IMR-90 (cell line): ENCODE measurements at regions not wholly inside any gene's neighbourhood (a gene's known extent, or its start where the extent isn't known, plus 50 kb on each side); places are given as distances from the start of the nearest gene placed in this dataset.

ENCODE experiments used
- ATAC-seq: fragments of 200-7000 bp; cut with Tn5 transposase; 2 replicates; pipeline ENCODE4 v1.9.1; 2020; ENCODE audit warnings: low read depth, mild to moderate bottlenecking, moderate library complexity
- BruUV-seq: library from RNA; stranded (reverse); fragments of 400-500 nt; replicated peaks from 2 replicates; lab custom pipeline; 2021; lab: Mats Ljungman, UMichigan
- CTCF ChIA-PET: fragments of 300-600 bp; formaldehyde crosslinking; extraction: SDS; loops from one replicate; lab custom pipeline; 2021; ENCODE audit warnings: antibody characterized with exemption; lab: Yijun Ruan, JAX
- POLR2A ChIA-PET: fragments of 300-600 bp; sonication (Branson Sonifier 250); formaldehyde crosslinking; loops from one replicate; lab custom pipeline; 2022; ENCODE audit warnings: antibody characterized with exemption; ENCODE audit not compliant: unreplicated experiment; lab: Charles Lee
- DNase-seq: peaks from one replicate; pipeline ENCODE4 v3.0.0; 2013
- H2AFZ ChIP-seq: replicated peaks from 2 replicates; pipeline ENCODE3; 2013; ENCODE audit warnings: low read length, mild to moderate bottlenecking; ENCODE audit not compliant: poor library complexity
- H2AK5ac ChIP-seq: 2 replicates; pipeline ENCODE4 v1.6.1; 2013; ENCODE audit warnings: low read depth, low read length, inconsistent platforms
- H2AK9ac ChIP-seq: replicated peaks from 2 replicates; pipeline ENCODE3; 2013; ENCODE audit warnings: mild to moderate bottlenecking, low read depth, low read length, moderate library complexity; ENCODE audit not compliant: poor library complexity
- H2BK120ac ChIP-seq: 2 replicates; pipeline ENCODE4 v1.6.1; 2013; ENCODE audit warnings: low read depth, low read length, inconsistent platforms
- H2BK15ac ChIP-seq: 3 replicates; pipeline ENCODE4 v1.6.1; 2013; ENCODE audit warnings: low read depth, low read length, inconsistent platforms
- H2BK20ac ChIP-seq: 2 replicates; pipeline ENCODE4 v1.6.1; 2013; ENCODE audit warnings: low read depth, mild to moderate bottlenecking, inconsistent platforms, low read length, moderate library complexity
- H2BK5ac ChIP-seq: 2 replicates; pipeline ENCODE4 v1.6.1; 2013; ENCODE audit warnings: mild to moderate bottlenecking, low read depth, low read length, inconsistent platforms; ENCODE audit not compliant: poor library complexity, severe bottlenecking
- H3K14ac ChIP-seq: replicated peaks from 2 replicates; pipeline ENCODE4 v1.6.1; 2013; ENCODE audit warnings: low read depth, low read length, inconsistent platforms
- H3K18ac ChIP-seq: 2 replicates; pipeline ENCODE4 v1.6.1; 2013; ENCODE audit warnings: low read depth, low read length, control low read depth
- H3K23ac ChIP-seq: 2 replicates; pipeline ENCODE4 v1.6.1; 2013; ENCODE audit warnings: low read depth, low read length, inconsistent platforms
- H3K27ac ChIP-seq: 2 replicates; pipeline ENCODE4 v1.5.1; 2013; ENCODE audit warnings: mild to moderate bottlenecking, control low read depth, low read length; ENCODE audit not compliant: insufficient read depth
- H3K27me3 ChIP-seq: 2 replicates; pipeline ENCODE4 v1.6.1; 2013; ENCODE audit warnings: low read length; ENCODE audit not compliant: control insufficient read depth, insufficient read depth
- H3K36me3 ChIP-seq: 2 replicates; pipeline ENCODE4 v1.6.1; 2013; ENCODE audit warnings: low read length, mixed read lengths; ENCODE audit not compliant: control insufficient read depth, insufficient read depth
- H3K4ac ChIP-seq: 2 replicates; pipeline ENCODE4 v1.6.1; 2013; ENCODE audit warnings: low read depth, low read length, inconsistent platforms
- H3K4me1 ChIP-seq: 2 replicates; pipeline ENCODE4 v1.6.1; 2013; ENCODE audit warnings: low read length, mixed read lengths; ENCODE audit not compliant: control insufficient read depth, insufficient read depth
- H3K4me2 ChIP-seq: 2 replicates; pipeline ENCODE4 v1.6.1; 2013; ENCODE audit warnings: low read depth, mild to moderate bottlenecking, control low read depth, low read length, moderate library complexity
- H3K4me3 ChIP-seq: 2 replicates; pipeline ENCODE4 v1.5.1; 2013; ENCODE audit warnings: low read depth, mild to moderate bottlenecking, control low read depth, low read length, moderate library complexity; ENCODE audit not compliant: insufficient read depth
- H3K56ac ChIP-seq: 2 replicates; pipeline ENCODE4 v1.6.1; 2013; ENCODE audit warnings: low read length, inconsistent platforms; ENCODE audit not compliant: insufficient read depth; ENCODE audit errors: extremely low read depth
- H3K79me1 ChIP-seq, 2 experiments: 2 replicates each; pipeline ENCODE4 v1.6.1; 2013; ENCODE audit warnings: low read length in 2 of 2, inconsistent platforms in 1 of 2, low read depth in 1 of 2
- H3K9ac ChIP-seq: 2 replicates; pipeline ENCODE4 v1.6.1; 2013; ENCODE audit warnings: low read depth, low read length, control low read depth
- H3K9me1 ChIP-seq: 2 replicates; pipeline ENCODE4 v1.6.1; 2013; ENCODE audit warnings: low read length, inconsistent platforms; ENCODE audit not compliant: insufficient read depth
- H3K9me3 ChIP-seq: 2 replicates; pipeline ENCODE4 v1.6.1; 2013; ENCODE audit warnings: low read length; ENCODE audit not compliant: control insufficient read depth, insufficient read depth
- H4K20me1 ChIP-seq: 2 replicates; pipeline ENCODE4 v1.6.1; 2013; ENCODE audit warnings: low read length, inconsistent platforms; ENCODE audit not compliant: insufficient read depth
- H4K5ac ChIP-seq: 2 replicates; pipeline ENCODE4 v1.6.1; 2013; ENCODE audit warnings: mild to moderate bottlenecking, low read depth, low read length, control low read depth
- H4K8ac ChIP-seq, 2 experiments: 2 replicates each; pipeline ENCODE4 v1.6.1; 2013; ENCODE audit warnings: low read depth in 2 of 2, low read length in 2 of 2, control low read depth in 1 of 2, inconsistent platforms in 1 of 2
- H4K91ac ChIP-seq: 2 replicates; pipeline ENCODE4 v1.6.1; 2013; ENCODE audit warnings: low read depth, low read length, inconsistent platforms; ENCODE audit not compliant: insufficient read depth
- CTCF ChIP-seq: conservative IDR thresholded peaks from 2 replicates; pipeline ENCODE4 v1.5.1; 2012; ENCODE audit warnings: mild to moderate bottlenecking, low read depth, low read length, improper control_type of control experiment
- MXI1 ChIP-seq: IDR thresholded peaks from 2 replicates; pipeline ENCODE4 v1.6.1; 2012; ENCODE audit warnings: low read depth, mild to moderate bottlenecking, low read length, moderate library complexity, borderline replicate concordance
- NFE2L2 ChIP-seq: fragments of 150-350 bp; IDR thresholded peaks from 2 replicates; pipeline ENCODE4 v1.6.1; 2016; ENCODE audit warnings: low read depth, mild to moderate bottlenecking, low read length
- RAD21 ChIP-seq: IDR thresholded peaks from 2 replicates; pipeline ENCODE4 v1.6.1; 2012; ENCODE audit warnings: low read length, improper control_type of control experiment
- WGBS, 2 experiments: methylation state at CpG; one replicate each; pipeline versions ENCODE4 v1.1.5 to v1.1.7; 2013; ENCODE audit warnings: missing lambda C conversion rate in 2 of 2; ENCODE audit not compliant: insufficient read length in 1 of 2; ENCODE audit errors: extremely low coverage in 2 of 2; 5-methylcytosine and 5-hydroxymethylcytosine counted together
- dilution Hi-C: fragments of 300-500 bp; cut with HindIII; formaldehyde crosslinking; loops from one replicate; pipeline ENCODE4 v1.14.3; 2018; ENCODE audit warnings: low sequenced_read_pairs; ENCODE audit not compliant: unreplicated experiment
- in situ Hi-C: fragments of 300-500 bp; cut with MboI; formaldehyde crosslinking; loops from 3 replicates; pipeline ENCODE4 v1.14.3; 2019; ENCODE audit warnings: low sequenced_read_pairs, inconsistent platforms, mixed read lengths
- intact Hi-C: fragments of 100-400 bp; cut with micrococcal nuclease; formaldehyde crosslinking; loops from 2 replicates; pipeline ENCODE4 v1.10.0; 2022

GRCh38 chr11:134591338-134591737, 179.3 kb upstream of the B3GAT1 start:
- Histone ChIP-seq H2BK5ac (no peak overlapping the region), H3K9me1 (no peaks in the 10 kb centered on the region), H2AK5ac (no peak overlapping the region), H3K4ac (no peak overlapping the region), H2AK9ac (no peak overlapping the region), H3K36me3 (no peaks in the 10 kb centered on the region), H3K18ac (no peak overlapping the region), H3K14ac (no peak overlapping the region), H3K27ac (no peak overlapping the region), H3K9ac (no peak overlapping the region), H4K5ac (no peak overlapping the region), H3K79me1 (no peaks in the 10 kb centered on the region), H2BK120ac (no peak overlapping the region), H3K56ac (no peak overlapping the region), H3K9me3 (peaks cover 14% of the 10 kb centered on the region), H3K23ac (no peak overlapping the region), H2AFZ (no peak overlapping the region), H4K8ac (no peak overlapping the region), H3K27me3 (no peaks in the 10 kb centered on the region), H3K4me3 (no peak overlapping the region), H2BK20ac (no peak overlapping the region), H4K91ac (no peak overlapping the region), H3K4me2 (no peak overlapping the region), H4K20me1 (no peaks in the 10 kb centered on the region), H3K4me1 (no peaks in the 10 kb centered on the region), H2BK15ac (no peak overlapping the region)
- no TSS peak for BruUV-seq
- WGBS, 2 experiments: no CpG with 5 or more reads among the region's 3 CpGs
- DNase-seq (no peak), ATAC-seq (no peak)
- ChIA-PET CTCF (no interaction called here), POLR2A (no interaction called here)
- no peak for TF ChIP-seq NFE2L2
- no peak for TF ChIP-seq MXI1
- no peak for TF ChIP-seq RAD21
- TF ChIP-seq CTCF: no peak
- intact Hi-C loops: no loop called here
- dilution Hi-C loops: no loop called here
- in situ Hi-C loops: no loop called here
